Daoy (cell line): ENCODE measurements at regions not wholly inside any gene's neighbourhood (a gene's known extent, or its start where the extent isn't known, plus 50 kb on each side); places are given as distances from the start of the nearest gene placed in this dataset.

ENCODE experiments used
- DNase-seq: peaks from one replicate; pipeline ENCODE4 v3.0.0-alpha.2; 2015; ENCODE audit warnings: low read depth

DNA sequence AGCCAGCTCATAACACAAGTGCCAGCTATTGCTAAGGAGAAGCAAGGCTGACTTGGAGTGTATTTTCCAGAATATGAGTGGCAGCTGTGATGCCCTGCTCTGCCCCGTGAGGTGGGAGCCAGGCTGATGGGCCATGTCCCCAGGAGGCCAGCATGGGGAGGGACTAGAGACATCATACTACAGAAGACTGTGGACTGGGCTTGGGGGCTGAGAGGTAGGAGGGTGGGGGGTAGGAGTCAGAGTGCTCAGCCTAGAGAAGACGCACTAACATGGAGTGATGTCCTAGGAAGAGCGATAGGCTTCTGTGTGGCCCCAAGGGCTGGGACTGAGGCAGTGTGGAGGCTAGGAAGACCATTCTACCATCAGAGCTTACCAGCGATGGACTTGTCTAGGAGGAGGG is 143.7 kb downstream of the WSCD1 start:
- DNase-seq, result no peak

DNA sequence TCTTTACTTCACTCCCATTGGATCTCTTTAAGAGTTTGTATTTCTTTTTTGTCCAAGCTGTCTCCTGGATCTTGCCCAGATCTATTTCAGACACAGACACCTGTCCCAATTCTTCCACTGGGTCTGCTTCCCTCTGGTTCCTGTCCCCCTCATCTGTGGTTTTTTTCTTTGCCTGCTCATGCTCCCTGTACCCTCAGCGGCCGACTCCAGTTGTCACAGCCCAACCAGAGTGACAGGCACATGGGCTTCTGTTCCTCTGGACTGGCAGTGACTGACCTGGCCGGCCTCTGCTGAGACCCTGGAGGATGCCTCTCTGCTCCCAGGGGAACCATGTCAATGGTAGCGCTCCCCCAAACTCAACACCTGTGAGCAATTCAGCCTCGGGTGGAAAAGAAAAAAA is 142.6 kb downstream of the WSCD1 start:
- no peak for DNase-seq

DNA sequence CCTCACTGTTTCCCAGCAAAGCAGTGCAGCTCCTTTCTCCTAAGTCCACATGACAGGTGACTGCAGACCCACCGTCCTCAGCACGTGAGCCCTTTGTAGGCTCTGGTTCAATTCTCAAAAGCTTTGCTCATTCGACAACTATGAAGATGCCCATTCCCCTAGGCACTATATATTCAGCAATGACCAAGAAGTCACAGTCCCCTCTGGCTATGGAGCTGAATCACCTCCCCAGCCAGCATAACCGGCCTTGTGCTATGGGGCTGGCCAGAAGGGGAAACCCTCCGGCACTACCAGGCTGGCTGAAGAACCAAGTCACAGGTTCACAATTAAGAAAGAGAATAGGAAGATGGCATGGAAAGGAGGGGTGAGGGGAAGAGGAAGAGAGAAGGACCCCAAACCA is 139.7 kb downstream of the WSCD1 start:
- DNase-seq, result no peak

DNA sequence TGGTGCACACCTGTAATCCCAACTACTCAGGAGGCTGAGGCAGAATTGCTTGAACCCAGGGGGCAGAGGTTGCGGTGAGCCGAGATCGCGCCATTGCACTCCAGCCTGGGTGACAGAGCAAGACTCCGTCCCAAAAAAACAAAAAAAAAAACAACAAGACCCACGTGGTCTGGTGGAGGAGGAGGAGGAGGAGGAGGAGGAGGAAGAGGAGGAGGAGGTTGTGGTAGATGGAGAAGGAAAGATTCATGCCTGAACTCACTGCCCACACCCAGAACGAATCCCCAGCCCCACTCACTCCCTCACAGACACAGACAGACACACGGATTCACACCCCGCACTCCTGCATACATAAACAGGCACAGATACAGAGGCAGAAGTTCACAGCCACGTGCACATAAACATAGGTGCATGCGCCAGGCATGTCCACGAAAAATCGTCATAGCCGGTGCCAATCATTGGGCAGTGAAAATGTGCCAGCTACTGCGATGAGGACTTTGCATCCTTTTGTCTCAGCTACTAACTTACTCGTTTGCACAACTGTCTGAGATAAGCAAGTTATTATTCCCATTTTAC is 138.5 kb downstream of the WSCD1 start:
- no peak for DNase-seq

DNA sequence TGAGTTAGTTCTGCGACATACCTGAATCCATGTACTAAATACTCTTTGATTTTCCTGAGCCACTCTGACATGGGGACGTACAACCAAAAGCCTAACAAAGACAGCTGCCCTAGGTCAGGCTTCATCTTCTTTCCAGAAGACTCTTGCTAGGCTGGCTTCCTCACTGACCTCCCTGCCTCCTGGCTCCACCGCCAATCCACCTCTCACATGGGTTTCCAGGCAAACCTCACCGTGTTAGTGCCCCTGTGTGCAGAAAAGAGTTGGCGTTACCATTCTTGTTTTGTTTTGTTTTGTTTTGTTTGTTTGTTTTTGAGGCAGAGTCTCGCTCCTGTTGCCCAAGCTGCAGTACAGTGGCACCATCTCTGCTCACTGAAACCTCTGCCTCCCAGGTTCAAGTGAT is 135.3 kb downstream of the WSCD1 start:
- DNase-seq, result no peak

DNA sequence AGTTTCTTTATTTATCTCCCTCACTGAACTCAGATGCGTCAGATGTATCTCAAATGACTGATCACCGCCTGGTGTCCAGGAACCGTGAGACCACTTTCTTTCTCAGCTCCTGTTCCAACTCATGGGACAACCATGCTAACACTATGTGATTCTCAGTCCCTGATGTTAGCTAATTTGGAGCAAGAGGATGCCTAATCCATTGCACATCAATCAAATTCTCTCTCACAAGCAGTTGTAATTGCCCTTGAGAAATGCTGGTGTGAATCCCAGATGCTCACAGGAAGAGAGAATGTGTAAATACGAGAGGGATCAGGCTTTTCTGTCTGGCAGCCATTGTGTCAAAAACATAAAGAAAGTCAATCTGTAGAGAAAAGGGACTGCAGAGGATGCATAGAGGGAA is 134.9 kb downstream of the WSCD1 start:
- DNase-seq, result no peak

DNA sequence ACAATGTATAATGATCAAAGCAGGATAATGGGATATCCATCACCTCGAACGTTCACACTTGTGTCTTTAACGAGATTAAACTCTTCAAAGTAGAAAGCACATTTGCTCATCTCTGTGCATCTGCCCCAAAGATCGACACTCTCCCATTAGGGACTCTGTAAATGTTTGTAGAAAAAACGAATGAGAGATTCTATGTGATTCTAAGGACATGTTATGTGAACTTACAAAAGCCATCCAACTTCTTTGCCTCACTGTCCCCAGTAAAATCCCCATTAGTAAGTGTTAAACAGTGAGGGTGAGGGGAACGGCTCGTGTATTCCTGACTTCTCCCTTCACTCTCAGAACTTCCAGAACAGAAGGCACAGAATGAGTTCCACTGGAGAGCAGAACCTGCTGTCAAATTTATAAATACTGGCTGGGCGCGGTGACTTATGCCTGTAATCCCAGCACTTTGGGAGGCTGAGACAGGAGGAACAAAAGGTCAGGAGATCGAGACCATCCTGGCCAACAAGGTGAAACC is 134.1 kb downstream of the WSCD1 start:
- no peak for DNase-seq

DNA sequence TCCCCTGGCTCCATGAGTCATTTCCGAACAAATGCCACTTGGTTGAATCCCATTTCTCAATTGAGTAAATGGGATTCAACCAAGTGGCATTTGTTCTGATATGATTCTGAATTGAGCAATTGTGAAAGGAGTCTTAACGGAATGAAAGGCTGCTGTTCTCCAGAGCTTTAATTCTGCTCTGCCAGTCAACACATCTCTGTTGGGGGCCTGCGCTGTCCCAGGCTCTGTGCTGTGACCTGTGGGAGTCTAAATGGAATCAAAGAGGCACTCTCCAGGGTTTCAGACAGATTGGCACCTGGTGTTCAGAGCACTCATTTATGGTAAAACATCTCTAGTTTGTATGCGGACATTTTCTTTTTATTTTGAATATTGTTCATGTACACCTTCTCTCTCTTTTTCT is 126.2 kb downstream of the WSCD1 start:
- no peak for DNase-seq

DNA sequence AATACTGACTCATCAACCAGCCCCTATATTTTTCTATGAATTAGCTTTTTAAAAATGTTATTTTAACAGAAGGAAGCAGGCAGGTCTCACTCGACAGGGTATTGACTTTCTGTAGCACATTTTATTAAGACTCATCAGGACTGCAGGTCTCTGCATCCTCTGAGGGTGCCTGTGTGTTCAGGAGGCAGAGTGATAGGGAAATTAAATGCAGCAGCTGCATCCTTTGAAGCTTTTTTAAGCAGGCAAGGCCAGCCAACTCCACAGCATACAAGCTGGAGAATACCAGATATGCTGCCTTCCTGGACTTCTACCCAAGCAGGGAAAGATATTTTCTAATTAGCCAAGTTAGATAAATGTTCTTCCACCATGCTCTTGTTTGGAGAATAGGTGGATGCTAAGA is 124.9 kb downstream of the WSCD1 start:
- no peak for DNase-seq

DNA sequence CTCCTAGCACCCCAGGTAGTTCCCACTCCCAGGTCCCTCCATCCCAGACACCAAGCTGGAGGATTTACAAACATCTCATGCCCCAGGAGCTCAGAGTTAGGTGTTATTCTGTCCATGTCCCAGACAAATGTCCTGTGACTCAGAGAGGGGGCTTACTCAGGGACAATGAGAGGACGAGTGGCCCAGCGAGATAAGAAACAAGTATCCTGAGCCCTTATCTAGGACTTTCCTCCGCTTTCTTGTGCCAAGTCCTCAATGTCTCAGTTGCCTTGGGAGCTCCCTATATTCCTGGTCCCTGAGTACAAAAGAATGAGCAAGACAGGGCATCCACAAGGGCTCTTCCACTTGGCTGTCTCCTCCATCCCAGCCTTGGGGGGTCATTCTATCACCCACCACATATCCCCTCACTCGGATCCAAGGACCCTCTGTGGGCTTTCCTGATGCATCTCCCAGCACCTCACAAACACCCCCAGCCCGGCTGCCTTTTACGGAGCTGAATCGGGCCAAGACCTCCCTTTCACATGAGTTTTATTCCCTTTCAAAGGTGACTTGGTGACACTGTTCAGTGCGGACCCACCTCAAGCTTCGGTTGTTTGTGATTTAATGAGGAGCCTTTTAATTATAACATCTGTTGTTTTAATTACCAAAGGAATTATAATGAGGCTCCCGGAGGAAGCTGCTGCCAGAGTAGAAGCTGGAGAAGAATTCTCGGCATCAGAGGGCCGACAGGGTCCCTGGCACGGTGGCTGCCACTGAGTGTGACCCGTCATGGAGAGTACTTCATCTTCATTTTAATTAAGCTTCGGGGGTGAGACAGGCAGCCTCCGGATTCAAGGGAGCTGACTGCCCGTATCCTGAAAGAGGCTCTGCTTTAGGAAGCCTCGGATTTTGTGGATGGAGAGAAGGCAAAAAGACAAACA is 121.5 kb downstream of the WSCD1 start:
- DNase-seq, result no peak

DNA sequence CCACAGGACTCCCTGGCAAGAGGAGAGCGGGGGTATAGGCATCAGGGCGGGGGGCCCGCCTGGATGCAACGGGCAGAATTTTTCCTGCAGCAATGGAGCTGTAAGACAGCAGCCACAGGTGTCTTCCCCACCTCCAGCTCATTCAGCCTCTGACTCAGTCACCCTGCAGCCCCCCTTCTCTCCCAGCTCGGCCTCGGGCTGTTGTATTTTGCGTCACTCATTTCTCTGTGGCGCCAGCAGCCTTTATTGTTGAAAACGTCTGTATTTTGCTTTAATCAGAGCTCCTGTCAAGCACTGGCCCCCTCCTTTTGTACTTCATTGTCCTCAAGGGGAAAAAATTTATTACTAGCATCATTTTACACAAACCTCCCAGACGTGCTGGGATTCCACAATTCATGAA is 117.7 kb downstream of the WSCD1 start:
- peak; percentile 65 for DNase-seq

DNA sequence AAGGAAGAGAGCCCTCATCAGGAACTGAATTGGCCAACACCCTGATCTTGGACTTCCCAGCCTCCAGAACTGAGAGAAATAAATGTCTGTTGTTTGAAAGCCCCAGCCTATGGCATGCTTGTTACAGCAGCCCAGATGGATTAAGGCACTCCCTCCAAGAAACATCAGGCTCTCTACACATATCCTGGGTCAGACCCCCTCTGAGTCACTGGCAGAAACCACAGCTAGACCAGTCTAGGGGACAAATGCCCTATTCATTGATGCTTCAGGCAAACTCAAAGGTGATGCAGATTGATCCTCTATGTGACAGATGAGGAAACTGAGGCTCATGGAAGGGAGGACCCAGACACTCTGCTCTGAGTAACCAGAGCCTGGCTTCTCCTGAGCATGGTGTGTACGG is 116.8 kb downstream of the WSCD1 start:
- peak; percentile 42 for DNase-seq

DNA sequence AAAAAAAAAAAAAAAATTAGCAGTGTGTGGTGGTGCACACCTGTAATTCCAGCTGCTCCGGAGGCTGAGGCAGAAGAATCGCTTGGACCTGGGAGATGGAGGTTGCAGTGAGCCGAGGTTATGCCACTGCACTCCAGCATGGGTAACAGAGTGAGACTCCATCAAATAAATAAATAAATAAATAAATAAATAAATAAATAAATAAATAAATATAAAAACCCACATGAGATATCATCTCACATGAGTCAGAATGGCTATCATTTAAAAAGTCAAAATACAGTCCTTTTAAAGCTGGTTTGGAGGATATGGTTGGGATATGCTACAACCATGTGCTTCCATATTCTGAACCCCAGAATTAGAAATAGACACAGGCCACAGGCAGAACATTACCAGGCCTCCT is 114.3 kb downstream of the WSCD1 start:
- DNase-seq, result no peak

DNA sequence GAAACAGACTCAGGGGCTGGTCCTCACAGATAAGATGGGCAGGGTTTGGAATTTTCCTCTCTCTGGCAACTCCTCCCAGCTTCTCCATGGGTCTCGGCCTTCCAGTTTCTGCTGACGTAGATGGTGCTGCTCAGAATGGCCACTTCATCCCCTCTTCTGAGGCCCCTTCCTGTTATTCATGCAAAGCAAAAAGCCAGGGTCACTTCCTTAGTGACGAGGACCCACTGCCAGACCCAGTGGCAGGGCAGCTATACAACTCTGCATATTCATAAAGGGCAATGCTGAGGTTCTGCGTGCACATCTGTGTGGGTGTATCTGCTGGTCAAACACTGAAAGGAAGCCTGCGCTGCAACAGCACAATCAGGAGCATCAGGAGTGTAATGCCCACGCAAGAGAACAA is 108.8 kb downstream of the WSCD1 start:
- DNase-seq, result no peak

DNA sequence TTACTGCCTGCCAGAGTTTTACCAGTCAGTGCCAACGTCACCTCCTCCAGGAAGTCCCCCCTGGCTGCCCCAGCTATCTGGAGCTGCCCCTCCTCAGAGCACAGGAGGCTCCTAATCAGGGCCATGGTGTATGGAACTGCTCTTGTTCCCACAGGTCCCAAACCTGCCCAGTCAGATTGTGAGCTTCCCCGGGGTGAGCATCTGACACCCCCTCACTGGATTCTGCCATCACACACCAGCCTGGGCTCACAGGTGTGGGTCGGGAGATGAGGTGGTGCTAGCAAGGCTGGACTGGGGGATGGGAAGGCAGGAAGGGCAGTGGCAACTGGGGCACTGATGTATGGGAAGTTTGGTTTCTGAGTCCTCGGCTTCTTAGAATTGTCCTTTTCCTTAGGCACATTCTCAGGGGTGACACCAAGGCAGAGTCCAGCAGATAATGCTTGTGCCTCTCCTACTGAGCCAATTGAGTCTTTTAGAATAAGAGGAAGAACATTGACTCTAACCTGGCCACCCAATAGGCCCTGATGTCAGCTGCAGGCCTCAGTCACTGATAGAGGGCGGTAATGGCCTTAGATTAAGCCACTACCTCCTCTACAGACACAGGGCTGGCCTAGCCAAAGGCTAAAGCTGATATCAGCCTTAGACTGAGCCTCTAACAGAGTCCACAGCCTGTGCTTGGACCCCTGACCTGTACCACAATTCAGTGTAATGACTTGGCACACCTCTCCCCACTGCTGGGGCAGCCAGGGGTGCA is 107.9 kb downstream of the WSCD1 start:
- DNase-seq, result no peak
